ENCODE measurements at regions not wholly inside any gene's neighbourhood (a gene's known extent, or its start where the extent isn't known, plus 50 kb on each side); places are given as distances from the start of the nearest gene placed in this dataset.

DNA sequence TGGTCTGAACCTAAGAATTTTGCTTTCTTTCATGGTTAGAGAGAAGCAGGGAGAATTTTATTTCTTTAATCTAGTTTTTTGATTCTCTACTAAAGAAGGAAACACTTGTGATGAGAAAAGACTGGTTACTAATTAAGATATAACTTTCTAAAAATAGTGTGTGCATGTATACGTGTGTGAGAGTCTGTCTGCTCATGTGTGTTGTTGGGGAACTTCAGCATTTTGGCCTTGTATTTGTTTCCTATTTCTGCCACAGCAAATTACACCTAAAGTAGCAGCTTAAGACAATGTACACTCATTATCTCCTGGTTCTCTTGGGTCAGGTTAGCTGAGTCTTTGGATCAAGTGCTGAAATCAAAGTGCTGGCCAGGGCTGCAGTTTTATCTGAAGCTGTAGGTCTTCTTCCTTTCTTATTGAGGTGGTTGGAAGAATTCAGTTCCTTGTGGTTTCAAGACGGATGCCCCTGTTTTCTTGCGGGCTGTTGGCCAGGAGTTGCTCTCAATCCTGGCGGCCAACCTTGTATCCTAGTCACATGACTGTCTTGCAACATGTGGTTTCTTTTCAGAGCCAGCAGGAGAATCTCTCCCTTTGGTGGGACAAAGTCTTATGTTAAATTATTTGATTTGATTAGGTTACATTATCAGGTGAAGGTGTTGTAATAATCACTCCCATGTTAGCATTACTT, 188.4 kb upstream of the CLNK start:
- TF ChIP-seq, protein P1, sequence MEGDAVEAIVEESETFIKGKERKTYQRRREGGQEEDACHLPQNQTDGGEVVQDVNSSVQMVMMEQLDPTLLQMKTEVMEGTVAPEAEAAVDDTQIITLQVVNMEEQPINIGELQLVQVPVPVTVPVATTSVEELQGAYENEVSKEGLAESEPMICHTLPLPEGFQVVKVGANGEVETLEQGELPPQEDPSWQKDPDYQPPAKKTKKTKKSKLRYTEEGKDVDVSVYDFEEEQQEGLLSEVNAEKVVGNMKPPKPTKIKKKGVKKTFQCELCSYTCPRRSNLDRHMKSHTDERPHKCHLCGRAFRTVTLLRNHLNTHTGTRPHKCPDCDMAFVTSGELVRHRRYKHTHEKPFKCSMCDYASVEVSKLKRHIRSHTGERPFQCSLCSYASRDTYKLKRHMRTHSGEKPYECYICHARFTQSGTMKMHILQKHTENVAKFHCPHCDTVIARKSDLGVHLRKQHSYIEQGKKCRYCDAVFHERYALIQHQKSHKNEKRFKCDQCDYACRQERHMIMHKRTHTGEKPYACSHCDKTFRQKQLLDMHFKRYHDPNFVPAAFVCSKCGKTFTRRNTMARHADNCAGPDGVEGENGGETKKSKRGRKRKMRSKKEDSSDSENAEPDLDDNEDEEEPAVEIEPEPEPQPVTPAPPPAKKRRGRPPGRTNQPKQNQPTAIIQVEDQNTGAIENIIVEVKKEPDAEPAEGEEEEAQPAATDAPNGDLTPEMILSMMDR (IDR thresholded peaks at IDR 0.05; ENCODE audit: unreplicated experiment in 3 of 3), result no peak
- Mint-ChIP-seq H3K4me3 (no peak overlapping the region), H3K27ac (no peak overlapping the region), H3K36me3 (ENCODE audit: low read depth) (no peaks in the 10 kb centered on the region), H3K4me1 (no peaks in the 10 kb centered on the region), H3K27me3 (ENCODE audit: low read depth) (no peaks in the 10 kb centered on the region), H3K9me3 (no peaks in the 10 kb centered on the region)

DNA sequence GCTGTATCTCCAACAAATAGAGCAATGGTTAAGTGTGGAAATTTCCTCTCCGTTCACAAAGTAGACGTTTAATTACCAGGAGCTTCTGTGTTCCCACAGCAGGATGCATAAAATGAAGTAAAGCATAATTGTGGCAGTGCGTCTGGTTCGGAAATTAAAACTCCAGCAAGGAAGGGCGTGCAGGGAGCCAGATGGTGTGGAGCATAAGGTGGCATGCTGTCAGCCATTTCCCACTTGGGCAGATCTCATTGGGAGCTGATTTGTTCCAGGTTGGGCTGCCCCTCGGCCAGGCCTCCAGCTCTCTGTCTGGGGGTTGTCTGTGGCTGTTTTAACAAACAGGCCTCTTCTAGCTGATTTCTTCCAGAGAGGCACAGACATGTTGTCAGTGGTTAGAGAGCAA, 182.1 kb upstream of the CLNK start:
- H3K27ac Mint-ChIP-seq, result peak overlapping the region in 2 of 3 experiments; percentile 11 to 38
- H3K27me3 Mint-ChIP-seq (ENCODE audit: low read depth), result no peaks in the 10 kb centered on the region
- H3K36me3 Mint-ChIP-seq (ENCODE audit: low read depth), result no peaks in the 10 kb centered on the region
- TF ChIP-seq, protein P1 (IDR thresholded peaks at IDR 0.05; ENCODE audit: unreplicated experiment in 3 of 3), result no peak
- H3K4me3 Mint-ChIP-seq, result no peak overlapping the region
- H3K4me1 Mint-ChIP-seq, result no peaks in the 10 kb centered on the region
- H3K9me3 Mint-ChIP-seq, result no peaks in the 10 kb centered on the region

DNA sequence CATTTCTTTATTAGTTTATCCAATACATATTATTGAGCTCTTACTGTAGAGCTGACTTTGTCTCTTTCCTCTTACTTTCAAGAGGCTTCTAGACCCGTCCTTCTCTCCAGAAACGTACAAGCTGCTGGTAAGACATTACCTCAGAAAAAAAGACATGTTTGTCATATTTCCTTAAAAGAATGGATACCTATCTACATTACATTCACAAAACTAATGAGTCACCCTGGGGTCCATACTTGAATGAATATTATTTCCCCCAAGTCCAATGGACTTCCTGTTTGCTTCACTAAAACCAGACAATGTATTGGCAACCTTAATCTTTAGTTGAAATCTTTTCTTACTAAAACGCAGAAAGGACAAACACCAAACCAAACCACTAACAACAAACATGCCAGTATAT, 176.5 kb upstream of the CLNK start:
- TF ChIP-seq, protein P1 (IDR thresholded peaks at IDR 0.05; ENCODE audit: unreplicated experiment in 3 of 3), result no peak
- no peak overlapping the region for H3K27ac Mint-ChIP-seq
- peaks cover 9% of the 10 kb centered on the region for H3K9me3 Mint-ChIP-seq
- H3K4me3 Mint-ChIP-seq, result no peak overlapping the region
- H3K36me3 Mint-ChIP-seq (ENCODE audit: low read depth), result no peaks in the 10 kb centered on the region
- no peaks in the 10 kb centered on the region for H3K4me1 Mint-ChIP-seq
- H3K27me3 Mint-ChIP-seq (ENCODE audit: low read depth), result no peaks in the 10 kb centered on the region

DNA sequence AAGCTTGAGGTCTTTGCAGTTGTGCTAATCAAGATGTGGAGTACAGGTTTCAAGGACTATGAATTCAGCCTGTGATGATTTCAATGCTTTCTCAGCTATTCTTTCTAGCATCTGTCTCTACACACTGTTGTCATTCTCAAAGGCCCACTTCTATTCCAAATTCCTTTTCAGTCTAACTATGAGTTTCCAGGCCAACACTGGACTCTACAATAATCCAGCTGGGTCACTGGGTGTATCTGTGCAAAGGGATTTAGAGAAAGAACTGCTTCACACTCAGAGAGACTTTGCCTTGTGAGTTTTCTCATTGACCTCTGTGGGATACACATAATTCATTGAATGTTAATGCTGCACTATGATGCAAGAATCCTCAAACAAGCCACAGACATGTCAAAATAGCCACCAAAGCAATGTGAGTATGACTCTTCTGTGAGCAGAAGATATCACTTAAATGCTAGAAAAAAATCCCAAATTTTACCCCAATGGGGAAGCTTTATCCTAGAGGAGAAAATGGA, 171.8 kb upstream of the CLNK start:
- Mint-ChIP-seq H3K27me3 (ENCODE audit: low read depth) (peaks cover 3% of the 10 kb centered on the region), H3K4me3 (no peak overlapping the region), H3K9me3 (peaks cover 9% of the 10 kb centered on the region), H3K27ac (no peak overlapping the region), H3K36me3 (ENCODE audit: low read depth) (no peaks in the 10 kb centered on the region), H3K4me1 (no peaks in the 10 kb centered on the region)
- TF ChIP-seq, protein P1 (IDR thresholded peaks at IDR 0.05; ENCODE audit: unreplicated experiment in 3 of 3), result no peak

DNA sequence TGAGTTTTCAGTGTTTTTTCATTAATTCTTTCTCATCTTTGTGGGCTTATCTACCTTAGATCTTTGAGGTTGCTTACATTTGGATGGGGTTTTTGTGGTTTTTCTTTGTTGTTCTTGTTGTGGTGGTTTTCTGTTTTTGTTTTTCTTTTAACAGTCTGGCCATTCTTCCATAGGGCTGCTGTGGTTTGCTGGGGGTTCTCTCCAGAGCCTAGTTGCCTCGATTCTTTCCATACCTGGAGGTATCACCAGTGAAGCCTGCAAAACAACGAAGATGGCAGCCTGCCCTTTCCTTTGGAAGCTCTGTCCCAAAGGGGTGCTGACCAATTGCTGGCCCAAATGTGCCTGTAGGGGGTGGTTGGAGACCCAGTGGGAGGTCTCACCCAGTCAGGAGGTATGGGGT, 168.6 kb upstream of the CLNK start:
- Mint-ChIP-seq H3K9me3 (peaks cover 4% of the 10 kb centered on the region), H3K4me3 (no peak overlapping the region), H3K27me3 (ENCODE audit: low read depth) (peaks cover 3% of the 10 kb centered on the region), H3K27ac (no peak overlapping the region), H3K4me1 (no peaks in the 10 kb centered on the region), H3K36me3 (ENCODE audit: low read depth) (no peaks in the 10 kb centered on the region)
- TF ChIP-seq, protein P1 (IDR thresholded peaks at IDR 0.05; ENCODE audit: unreplicated experiment in 3 of 3), result no peak

DNA sequence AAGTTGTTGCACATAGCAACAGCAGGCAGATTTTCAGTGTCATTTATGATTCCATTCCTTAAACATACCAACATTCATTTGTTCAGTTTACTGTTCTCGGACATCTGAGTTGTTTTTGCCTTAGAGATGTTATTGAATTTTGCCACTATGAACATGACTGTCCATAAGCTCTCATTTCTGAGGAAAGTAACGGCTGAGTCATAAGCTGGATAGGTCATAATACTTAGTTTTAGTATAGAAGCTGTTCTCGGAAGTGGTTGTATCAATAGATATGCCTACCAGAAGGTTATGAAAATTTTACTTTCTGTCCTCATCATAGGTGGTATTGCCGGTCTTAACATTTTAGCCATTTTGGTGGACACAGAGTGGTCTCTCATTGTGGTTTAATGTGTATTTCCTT, 157.1 kb upstream of the CLNK start:
- no peak overlapping the region for H3K27ac Mint-ChIP-seq
- no peaks in the 10 kb centered on the region for H3K9me3 Mint-ChIP-seq
- TF ChIP-seq, protein P1 (IDR thresholded peaks at IDR 0.05; ENCODE audit: unreplicated experiment in 3 of 3), result no peak
- no peak overlapping the region for H3K4me3 Mint-ChIP-seq
- no peaks in the 10 kb centered on the region for H3K27me3 Mint-ChIP-seq (ENCODE audit: low read depth)
- H3K36me3 Mint-ChIP-seq (ENCODE audit: low read depth), result no peaks in the 10 kb centered on the region
- H3K4me1 Mint-ChIP-seq, result no peaks in the 10 kb centered on the region
